DND-41 (cell line): ENCODE measurements at regions not wholly inside any gene's neighbourhood (a gene's known extent, or its start where the extent isn't known, plus 50 kb on each side); places are given as distances from the start of the nearest gene placed in this dataset.

Experiments used
- EZH2 ChIP-seq: IDR thresholded peaks from 3 replicates; pipeline ENCODE4 v1.6.1; 2012; ENCODE audit warnings: borderline replicate concordance, low read depth, mild to moderate bottlenecking, moderate library complexity, low read length, inconsistent platforms; ENCODE audit not compliant: severe bottlenecking
- TF ChIP-seq, protein P1 (sequence below): IDR thresholded peaks from 2 replicates; pipeline ENCODE4 v1.5.1; 2012; ENCODE audit warnings: borderline replicate concordance, low read length, moderate library complexity, mild to moderate bottlenecking; ENCODE audit not compliant: poor library complexity, severe bottlenecking; ENCODE audit errors: extremely low read depth

DNA sequence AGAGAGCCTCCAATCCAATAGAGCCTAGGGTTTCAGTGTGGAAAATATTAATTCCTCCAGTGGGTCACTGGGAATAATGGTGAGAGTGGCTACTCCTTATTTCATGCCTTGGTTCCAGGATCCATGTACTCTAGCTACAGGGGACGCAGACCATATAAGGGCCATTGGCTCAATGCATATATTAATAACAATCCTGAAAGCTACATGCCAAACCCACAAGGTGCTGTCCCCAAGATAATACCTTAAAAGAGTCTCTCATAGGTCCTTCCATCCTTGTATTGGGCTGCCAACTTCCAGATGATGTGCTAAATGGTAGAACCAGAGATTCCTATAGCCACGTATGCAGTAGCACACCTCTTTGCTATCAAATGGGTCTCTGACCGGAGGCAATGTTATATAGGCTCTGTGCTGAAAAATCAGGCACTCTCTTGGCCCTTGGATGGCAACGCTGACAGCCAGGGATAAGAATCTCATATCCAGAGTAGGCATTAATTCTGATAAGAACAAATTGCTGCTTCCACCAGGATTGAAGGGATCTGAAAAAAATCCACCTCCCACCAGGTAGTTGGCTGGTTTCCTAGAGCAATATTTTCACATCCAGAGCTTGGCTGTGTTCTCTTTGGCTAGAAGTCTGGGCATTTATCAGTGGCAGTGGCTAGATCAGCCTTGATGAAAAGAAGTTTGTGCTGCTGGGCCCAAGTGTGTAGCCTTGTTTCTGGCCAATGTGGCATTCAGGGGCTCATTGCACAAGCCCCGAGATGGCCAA lies 218.1 kb upstream of the MGAT5 start:
- TF ChIP-seq, protein P1, sequence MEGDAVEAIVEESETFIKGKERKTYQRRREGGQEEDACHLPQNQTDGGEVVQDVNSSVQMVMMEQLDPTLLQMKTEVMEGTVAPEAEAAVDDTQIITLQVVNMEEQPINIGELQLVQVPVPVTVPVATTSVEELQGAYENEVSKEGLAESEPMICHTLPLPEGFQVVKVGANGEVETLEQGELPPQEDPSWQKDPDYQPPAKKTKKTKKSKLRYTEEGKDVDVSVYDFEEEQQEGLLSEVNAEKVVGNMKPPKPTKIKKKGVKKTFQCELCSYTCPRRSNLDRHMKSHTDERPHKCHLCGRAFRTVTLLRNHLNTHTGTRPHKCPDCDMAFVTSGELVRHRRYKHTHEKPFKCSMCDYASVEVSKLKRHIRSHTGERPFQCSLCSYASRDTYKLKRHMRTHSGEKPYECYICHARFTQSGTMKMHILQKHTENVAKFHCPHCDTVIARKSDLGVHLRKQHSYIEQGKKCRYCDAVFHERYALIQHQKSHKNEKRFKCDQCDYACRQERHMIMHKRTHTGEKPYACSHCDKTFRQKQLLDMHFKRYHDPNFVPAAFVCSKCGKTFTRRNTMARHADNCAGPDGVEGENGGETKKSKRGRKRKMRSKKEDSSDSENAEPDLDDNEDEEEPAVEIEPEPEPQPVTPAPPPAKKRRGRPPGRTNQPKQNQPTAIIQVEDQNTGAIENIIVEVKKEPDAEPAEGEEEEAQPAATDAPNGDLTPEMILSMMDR = no peak
- TF ChIP-seq EZH2 = no peak
